Gastroesophageal sphincter (tissue), 3 donors: ENCODE measurements at regions not wholly inside any gene's neighbourhood (a gene's known extent, or its start where the extent isn't known, plus 50 kb on each side); places are given as distances from the start of the nearest gene placed in this dataset.

Experiments used
- POLR2AphosphoS5 ChIP-seq: sonication (generic); formaldehyde crosslinking; IDR thresholded peaks from one replicate; pipeline ENCODE4 v1.6.1; 2017; ENCODE audit warnings: antibody characterized with exemption
- TF ChIP-seq, protein P1 (sequence below), 4 experiments: fragments of 200-600 bp in 2 of 4; fragments of 450-650 bp in 2 of 4; sonication (generic) in 1 of 4; IDR thresholded peaks; one replicate each; pipeline ENCODE4 v1.5.1; 2017 to 2019; ENCODE audit warnings: antibody characterized with exemption in 4 of 4, mild to moderate bottlenecking in 2 of 4, moderate library complexity in 2 of 4

DNA sequence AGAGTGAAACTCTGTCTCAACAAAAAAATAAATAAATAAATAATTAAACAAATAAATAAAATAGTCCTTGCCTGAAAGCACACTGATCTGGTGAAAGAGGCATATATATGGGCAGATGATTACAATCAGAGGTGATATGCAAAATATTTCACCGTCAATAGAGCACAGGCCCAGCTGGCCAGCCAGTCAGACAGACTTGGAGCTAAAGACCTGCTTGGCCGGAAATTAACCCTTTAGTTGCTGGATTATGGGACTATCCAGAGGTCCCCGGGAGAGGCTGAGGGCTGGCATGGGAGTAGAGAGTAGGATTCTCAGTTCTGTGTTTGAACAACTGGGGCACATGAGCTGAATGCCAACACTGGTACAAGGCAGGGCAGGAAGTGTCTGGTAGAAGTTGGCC is 59.1 kb upstream of the CTNNB1 start:
- TF ChIP-seq POLR2AphosphoS5, result no peak
- TF ChIP-seq, protein P1, sequence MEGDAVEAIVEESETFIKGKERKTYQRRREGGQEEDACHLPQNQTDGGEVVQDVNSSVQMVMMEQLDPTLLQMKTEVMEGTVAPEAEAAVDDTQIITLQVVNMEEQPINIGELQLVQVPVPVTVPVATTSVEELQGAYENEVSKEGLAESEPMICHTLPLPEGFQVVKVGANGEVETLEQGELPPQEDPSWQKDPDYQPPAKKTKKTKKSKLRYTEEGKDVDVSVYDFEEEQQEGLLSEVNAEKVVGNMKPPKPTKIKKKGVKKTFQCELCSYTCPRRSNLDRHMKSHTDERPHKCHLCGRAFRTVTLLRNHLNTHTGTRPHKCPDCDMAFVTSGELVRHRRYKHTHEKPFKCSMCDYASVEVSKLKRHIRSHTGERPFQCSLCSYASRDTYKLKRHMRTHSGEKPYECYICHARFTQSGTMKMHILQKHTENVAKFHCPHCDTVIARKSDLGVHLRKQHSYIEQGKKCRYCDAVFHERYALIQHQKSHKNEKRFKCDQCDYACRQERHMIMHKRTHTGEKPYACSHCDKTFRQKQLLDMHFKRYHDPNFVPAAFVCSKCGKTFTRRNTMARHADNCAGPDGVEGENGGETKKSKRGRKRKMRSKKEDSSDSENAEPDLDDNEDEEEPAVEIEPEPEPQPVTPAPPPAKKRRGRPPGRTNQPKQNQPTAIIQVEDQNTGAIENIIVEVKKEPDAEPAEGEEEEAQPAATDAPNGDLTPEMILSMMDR (IDR thresholded peaks at IDR 0.05), result no peak
